GM12875 (cell line): ENCODE measurements at regions not wholly inside any gene's neighbourhood (a gene's known extent, or its start where the extent isn't known, plus 50 kb on each side); places are given as distances from the start of the nearest gene placed in this dataset.

Experiments
- H3K4me3 ChIP-seq: one replicate; pipeline ENCODE4 v1.5.1; 2011; ENCODE audit warnings: low read depth, low read length, control low read depth
- TF ChIP-seq, protein P1 (sequence below): IDR thresholded peaks from 2 replicates; pipeline ENCODE4 v1.5.1; 2011; ENCODE audit warnings: low read depth, mild to moderate bottlenecking, control low read depth, inconsistent platforms, low read length, moderate library complexity, borderline replicate concordance; ENCODE audit not compliant: insufficient read depth

DNA sequence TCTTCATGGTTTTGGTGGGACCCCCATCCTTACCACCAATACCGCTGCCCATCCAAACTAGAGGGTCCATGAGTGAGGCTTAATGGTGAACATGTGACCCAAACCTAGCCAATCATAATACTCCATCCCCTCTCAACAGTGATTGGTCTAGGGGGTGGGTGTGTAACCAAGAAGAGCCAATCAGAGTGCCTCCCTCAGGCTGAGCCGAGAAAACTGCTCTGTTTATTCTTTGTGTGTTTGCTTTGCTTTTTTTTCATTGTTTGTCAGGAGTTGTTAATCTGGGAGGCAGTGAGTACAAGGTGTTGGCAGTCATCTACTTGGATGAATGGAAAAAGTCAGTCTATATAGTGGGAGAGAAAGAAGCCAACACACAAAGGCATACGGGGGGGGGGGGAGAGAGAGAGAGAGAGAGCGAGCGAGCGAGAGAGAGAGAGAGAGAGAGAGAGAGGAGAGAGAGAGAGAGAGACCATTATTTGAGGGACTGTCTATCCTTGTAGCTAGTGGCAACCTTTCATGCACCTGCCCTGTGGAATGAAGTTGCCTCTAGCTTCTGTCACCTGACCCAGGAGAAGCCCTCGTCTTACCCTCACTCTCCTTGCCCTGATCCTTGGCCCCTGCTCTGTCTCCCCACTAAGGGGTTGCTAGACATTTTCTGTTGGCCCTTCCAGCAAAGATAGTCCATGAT, 441.7 kb downstream of the TYW1 start:
- H3K4me3 ChIP-seq = no peak overlapping the region
- TF ChIP-seq, protein P1, sequence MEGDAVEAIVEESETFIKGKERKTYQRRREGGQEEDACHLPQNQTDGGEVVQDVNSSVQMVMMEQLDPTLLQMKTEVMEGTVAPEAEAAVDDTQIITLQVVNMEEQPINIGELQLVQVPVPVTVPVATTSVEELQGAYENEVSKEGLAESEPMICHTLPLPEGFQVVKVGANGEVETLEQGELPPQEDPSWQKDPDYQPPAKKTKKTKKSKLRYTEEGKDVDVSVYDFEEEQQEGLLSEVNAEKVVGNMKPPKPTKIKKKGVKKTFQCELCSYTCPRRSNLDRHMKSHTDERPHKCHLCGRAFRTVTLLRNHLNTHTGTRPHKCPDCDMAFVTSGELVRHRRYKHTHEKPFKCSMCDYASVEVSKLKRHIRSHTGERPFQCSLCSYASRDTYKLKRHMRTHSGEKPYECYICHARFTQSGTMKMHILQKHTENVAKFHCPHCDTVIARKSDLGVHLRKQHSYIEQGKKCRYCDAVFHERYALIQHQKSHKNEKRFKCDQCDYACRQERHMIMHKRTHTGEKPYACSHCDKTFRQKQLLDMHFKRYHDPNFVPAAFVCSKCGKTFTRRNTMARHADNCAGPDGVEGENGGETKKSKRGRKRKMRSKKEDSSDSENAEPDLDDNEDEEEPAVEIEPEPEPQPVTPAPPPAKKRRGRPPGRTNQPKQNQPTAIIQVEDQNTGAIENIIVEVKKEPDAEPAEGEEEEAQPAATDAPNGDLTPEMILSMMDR = no peak

- no peak overlapping the region for H3K4me3 ChIP-seq
- TF ChIP-seq, protein P1 = no peak
Observed at GRCh38 chr7:67438913-67439505, 442.4 kb downstream of the TYW1 start.

DNA sequence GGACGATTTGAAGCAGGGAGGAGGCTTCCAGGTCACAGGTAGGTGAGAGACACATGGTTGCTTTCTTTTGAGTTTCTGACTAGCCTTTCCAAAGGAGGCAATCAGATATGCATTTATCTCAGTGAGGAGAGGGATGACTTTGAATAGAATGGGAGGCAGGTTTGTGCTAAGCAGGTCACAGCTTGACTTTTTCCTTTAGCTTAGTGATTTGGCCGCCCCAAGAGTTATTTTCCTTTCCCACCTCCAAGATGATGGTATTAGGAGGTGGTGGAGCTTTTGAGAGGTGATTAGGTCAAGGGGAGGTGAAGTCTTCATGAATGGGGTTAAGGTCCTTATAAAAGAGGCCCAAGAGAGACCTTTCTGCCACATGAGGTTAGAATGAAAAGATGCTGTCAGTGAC, 443.7 kb downstream of the TYW1 start:
- TF ChIP-seq, protein P1 = no peak
- no peak overlapping the region for H3K4me3 ChIP-seq

DNA sequence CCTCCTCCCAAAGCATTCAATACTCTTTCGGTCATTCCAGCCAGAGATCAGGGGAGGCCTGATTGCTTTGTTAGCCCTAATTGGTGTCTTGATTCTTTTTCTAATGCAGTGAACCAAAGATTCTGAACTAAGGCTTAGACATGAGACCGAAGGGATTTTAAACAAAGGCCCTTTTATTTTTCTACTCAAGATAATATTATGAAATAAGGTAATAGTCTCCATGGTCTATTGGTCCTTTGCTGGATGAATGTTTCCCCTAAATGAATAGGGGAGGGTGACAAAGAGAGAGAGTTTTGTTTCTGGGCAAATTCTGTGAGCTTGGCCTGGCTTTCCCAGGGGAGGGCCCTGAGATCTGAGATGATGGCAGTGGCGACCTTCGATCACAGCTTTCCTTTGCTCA, 449.1 kb downstream of the TYW1 start:
- no peak overlapping the region for H3K4me3 ChIP-seq
- TF ChIP-seq, protein P1 = no peak

GRCh38 chr7:67447297-67447696, 450.7 kb downstream of the TYW1 start:
- H3K4me3 ChIP-seq = no peak overlapping the region
- TF ChIP-seq, protein P1 = no peak

DNA sequence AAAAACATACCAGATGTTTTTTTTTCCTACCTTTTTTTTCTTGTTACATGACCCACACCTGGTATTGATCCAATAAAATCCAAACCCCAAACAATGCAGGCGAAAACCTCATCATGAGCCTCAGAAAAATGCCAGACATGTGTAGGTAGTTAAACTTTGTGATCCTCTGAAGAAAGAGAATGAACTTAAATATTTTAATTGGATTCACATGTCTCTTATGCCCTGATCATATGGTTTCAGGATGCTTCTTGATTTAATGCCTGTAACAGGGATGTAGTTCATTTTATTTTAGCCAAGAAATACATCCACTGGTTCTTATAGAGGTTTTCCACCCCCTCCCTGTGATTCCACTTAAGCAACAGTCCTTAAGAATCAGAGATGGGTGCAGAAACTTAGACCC, 451.6 kb downstream of the TYW1 start:
- TF ChIP-seq, protein P1 = no peak
- no peak overlapping the region for H3K4me3 ChIP-seq

DNA sequence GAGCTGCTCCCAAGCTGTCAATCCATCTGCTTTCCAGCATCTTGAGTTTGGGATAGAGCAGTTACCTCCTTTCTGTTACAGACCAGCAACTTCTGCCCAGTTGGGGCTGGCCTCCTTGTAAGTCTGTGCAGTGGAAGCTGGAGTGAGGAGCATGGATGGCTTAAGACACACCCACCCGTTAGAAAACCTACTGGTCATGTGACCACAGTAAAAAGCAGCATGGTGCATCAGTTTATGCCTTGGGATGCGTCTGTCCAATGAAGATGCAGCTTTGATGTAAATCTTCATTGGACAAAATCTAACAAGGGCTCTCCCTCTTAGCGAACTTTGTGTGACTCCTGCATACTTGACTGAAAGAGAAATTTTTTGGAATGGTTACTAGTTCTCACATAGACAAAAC, 453.5 kb downstream of the TYW1 start:
- H3K4me3 ChIP-seq = no peak overlapping the region
- TF ChIP-seq, protein P1 = no peak
